HG03342 (cell line): ENCODE measurements at regions not wholly inside any gene's neighbourhood (a gene's known extent, or its start where the extent isn't known, plus 50 kb on each side); places are given as distances from the start of the nearest gene placed in this dataset.
A peak's percentile ranks its signal among the peaks of the same experiment; 100 is the strongest.
"Not testable (repeated sequence)": the region's sequence is repeated elsewhere in the genome, so short reads cannot be mapped to it uniquely, and the experiment has no call there.

ENCODE experiments used
- ATAC-seq: cut with Tn5 transposase; IDR thresholded peaks from one replicate; pipeline ENCODE4 v1.9.1; 2021; ENCODE audit warnings: mild to moderate bottlenecking, moderate library complexity; ENCODE audit not compliant: unreplicated experiment

DNA sequence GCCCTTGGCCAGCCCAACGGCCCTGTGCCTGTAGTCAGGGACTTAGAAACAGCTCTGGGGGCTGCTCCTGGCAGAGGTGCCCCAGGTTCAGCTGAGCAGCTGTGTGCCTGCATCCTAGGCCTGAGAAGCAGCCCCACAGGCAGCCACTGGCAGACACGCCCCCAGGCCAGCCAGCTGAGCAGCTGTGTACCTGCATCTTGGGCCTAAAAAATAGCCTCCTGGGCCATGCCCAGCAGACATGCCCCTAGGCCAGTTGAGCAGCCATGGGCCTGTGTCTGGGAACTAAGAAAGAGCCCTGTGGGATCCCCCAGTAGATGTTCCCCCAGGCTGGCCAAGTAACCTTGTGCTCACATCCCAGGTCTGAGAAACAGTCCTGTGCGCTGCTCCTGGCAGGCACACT lies 64.0 kb downstream of the TBR1 start:
- ATAC-seq: no peak

GRCh38 chr2:161481619-161482018 lies 65.5 kb downstream of the TBR1 start:
- no peak for ATAC-seq

DNA sequence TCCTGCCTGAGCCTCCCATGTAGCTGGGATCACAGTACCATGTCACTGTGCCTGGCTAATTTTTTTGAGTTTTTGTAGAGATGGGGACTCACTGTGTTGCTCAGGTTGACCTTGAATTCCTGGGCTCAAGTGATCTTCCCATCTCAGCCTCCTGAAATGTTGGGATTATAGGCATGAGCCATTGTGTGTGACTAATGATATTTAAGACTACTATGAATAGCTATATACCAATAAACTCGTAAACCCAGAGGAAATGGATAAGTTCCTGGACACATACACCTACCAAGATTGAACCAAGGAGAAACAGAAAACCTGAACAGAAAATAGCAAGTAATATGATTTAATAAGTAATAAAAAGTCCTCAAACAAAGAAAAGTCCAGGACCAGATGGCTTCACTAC lies 68.0 kb downstream of the TBR1 start:
- ATAC-seq: no peak

GRCh38 chr2:161486111-161486510 lies 70.0 kb downstream of the TBR1 start:
- ATAC-seq: no peak

GRCh38 chr2:161488131-161488699 lies 72.1 kb downstream of the TBR1 start:
- ATAC-seq: no peak

DNA sequence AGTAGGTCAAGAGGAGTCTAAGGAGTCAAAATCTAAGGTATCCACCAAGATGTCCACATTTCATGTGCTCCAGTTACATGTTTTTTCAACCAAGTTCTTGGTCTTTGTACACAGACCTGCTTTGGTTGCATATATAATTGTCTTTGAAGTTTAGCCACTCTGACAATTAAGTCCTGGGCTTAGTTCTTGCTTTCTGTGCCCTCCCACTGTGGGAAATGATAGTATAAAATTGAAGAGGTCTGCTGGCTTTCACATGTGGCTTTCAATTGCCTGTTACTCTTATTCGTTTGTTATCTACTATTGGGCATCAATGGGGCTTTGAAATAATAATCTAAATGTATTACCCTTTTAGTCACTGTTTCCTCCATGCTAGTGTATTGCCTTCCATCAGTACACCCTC lies 72.8 kb downstream of the TBR1 start:
- no peak for ATAC-seq

GRCh38 chr2:161500892-161501610 lies 85.0 kb downstream of the TBR1 start:
- peak; percentile 50 for ATAC-seq

GRCh38 chr2:161502279-161502678 lies 86.2 kb downstream of the TBR1 start:
- ATAC-seq: not testable (repeated sequence)

DNA sequence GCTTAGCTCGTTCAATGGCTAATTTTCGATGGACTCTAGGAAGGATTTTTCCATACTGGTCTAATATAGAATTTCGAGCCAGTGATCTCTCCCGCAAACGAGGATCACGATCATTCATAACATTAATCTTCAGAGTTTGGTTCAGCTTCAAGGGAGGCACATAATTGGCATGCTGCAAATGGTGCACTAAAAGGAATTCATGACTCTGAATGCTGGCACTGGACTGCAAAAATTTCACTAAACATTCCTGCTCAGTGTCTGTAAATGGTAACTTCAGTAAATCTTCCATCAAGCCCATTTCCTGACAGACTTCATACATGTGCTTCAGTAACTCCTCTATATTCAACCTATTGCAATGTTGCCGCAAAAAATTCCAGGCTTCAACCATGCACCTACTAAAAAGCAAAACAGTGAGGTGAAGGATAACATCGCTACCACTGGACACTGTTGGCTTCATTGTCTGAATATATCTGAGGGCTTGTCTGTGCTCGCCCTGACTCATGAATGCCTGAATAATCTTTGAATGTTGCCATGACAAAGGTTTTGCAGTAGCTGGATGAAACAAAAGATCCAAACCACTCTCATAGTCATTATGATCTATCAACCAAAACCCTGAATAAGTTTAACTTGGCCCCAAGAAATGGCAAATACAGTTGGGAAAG lies 88.7 kb downstream of the TBR1 start:
- ATAC-seq: not testable (repeated sequence)

- not testable (repeated sequence) for ATAC-seq
These were observed 89.4 kb downstream of the TBR1 start for GRCh38 chr2:161505466-161505865.

GRCh38 chr2:161513295-161514032 lies 97.4 kb downstream of the TBR1 start:
- ATAC-seq: not testable (repeated sequence)

GRCh38 chr2:161522796-161523195 lies 101.4 kb upstream of the SLC4A10 start:
- ATAC-seq: no peak

DNA sequence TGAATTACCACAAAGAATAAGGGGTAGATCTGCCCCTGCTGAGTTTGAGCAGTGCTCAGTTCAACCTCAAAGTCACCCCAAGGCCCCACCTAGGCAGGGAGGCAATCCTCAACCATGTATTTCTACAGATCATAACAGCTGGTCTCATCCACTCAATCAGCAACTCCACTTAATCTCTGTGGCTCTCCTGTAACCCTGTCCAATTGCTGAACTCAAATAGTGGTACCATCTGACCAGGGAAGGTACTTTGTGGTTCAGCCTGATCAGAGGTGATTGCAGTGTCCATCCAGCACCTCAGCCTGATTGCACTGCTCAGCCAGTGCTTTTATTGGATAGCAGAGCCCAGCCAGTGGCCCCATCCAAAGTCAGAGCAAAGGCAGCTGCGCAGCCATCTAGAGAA lies 91.0 kb upstream of the SLC4A10 start:
- ATAC-seq: no peak

- no peak for ATAC-seq
These were observed 77.6 kb upstream of the SLC4A10 start for GRCh38 chr2:161546635-161547034.

DNA sequence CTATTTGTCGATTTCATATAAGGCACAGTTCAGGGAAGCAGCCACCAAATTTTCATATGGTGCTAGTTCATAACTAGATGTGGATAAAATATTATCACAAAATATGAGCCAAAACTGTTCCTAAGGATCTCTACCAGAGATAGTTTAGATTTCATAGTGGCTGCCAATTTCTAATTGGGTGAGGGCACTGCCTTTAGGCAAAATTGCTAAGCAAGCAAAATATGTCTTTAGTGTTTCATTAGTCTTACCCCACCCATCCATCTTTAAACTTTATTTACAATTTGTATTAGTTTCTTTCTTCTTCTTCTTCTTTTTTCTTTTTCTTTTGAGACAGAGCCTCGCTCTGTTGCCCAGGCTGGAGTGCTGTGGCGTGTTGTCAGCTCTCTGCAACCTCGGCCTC lies 77.1 kb upstream of the SLC4A10 start:
- ATAC-seq: no peak

DNA sequence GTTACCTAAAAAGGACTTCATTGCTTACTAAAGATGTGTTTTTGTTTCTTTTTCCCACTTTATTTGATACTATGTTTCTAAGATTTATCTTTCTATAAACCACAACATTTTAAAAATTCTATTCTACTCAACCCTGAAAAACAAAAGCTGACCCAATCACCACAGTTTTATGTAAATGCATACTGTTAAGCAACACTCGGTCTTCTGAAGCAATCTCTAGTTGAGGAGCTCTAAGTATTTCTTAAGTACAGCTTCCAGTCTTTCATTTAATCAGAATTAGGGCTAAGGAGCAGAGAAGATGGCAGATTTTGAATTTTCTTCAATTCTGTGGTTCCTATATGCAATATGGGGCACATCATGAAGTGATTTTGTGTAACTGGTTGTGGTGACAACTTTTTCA lies 72.2 kb upstream of the SLC4A10 start:
- ATAC-seq: no peak

GRCh38 chr2:161555826-161556225 lies 68.4 kb upstream of the SLC4A10 start:
- no peak for ATAC-seq

DNA sequence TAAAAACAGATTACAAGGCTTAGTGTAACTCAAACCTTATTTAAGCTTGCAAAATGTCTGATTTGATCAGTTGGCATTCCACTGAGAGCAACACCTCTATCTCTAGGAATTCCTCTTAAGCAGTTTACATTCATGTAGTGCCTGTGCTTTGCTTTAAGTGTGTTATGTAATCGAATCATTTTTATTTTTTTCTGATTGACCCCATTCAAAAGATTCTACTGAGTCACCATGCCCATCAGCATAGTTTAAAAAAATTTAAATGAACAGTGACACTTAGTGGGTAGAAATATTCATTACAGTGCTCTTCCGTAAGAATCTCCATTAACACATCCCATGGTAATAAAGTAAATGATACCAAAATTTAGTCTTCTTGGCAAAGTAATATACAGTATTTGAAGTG lies 67.8 kb upstream of the SLC4A10 start:
- no peak for ATAC-seq

DNA sequence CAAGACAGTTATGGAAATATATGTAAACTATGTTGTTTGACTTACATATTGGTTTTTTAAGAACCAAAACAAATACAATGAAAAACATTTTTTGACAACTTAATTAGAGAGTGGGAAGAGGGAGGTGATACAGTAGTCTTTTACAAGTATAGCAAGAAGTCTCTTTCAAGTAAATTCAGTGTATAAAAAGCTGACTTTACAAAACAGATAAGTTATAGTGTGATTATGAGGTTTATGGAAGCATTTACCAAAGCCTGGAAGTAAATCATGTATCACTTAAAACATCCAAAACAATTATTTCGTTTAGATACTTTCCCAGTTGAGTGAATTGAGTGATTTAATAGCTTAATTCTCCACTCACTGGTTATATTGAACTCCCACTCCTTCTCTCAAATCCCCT lies 66.7 kb upstream of the SLC4A10 start:
- ATAC-seq: no peak

GRCh38 chr2:161564906-161565305 lies 59.3 kb upstream of the SLC4A10 start:
- no peak for ATAC-seq

DNA sequence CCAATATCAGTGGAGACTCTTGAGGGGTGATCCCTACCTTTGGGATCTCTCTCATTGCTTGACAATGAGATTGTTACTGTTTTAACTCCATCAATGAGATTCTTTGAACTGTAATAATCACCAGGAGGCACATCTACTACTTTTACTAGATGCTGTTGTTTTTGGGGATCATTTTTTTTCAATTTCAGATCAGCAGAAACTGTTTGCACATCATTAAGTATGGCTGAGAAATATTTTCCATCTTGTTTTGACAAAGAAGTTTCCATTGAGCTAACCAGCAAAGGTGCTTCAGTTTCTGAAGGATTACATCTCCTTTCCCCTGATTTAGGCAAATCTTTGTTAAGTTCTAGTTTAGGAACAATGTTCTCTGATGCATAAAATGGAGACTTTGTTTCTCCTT lies 54.8 kb upstream of the SLC4A10 start:
- no peak for ATAC-seq
